ENCODE measurements at regions not wholly inside any gene's neighbourhood (a gene's known extent, or its start where the extent isn't known, plus 50 kb on each side); places are given as distances from the start of the nearest gene placed in this dataset.

DNA sequence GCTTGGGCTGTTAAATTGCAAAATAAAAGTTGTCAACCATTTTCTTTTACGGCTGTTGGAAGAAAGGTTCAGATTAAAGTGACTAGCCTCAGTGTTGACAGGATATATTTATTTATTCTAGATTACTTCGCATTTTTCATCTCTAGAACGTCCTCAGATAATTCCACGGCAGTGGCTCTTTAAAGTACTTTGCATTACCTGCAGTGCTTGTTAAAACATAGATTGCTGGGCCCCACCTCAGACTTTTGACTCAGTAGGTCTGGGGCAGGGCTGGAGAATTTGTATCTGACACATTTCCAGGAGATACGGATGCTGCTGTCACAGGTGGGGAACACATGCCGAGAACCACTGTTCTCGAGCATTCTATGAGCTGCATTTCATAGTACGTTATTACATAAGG is 292.7 kb downstream of the EDEM1 start:
- Histone ChIP-seq H3K9ac (ENCODE audit: low read length in 3 of 3) (no peak overlapping the region), H3K9me3 (ENCODE audit: control insufficient read depth in 2 of 3, insufficient read depth in 1 of 3, low read length in 3 of 3) (no peaks in the 10 kb centered on the region), H3K27me3 (ENCODE audit: control insufficient read depth, insufficient read depth, low read length) (no peaks in the 10 kb centered on the region), H3K36me3 (ENCODE audit: control insufficient read depth in 2 of 3, insufficient read depth in 3 of 3, low read length in 3 of 3) (no peaks in the 10 kb centered on the region), H3K4me3 (ENCODE audit: low read length in 3 of 3) (no peak overlapping the region), H3K4me1 (ENCODE audit: control insufficient read depth in 2 of 3, insufficient read depth in 2 of 3, low read depth in 1 of 3, low read length in 3 of 3) (no peaks in the 10 kb centered on the region), H3K27ac (ENCODE audit: low read depth in 2 of 2, low read length in 2 of 2) (no peak overlapping the region)
- intact Hi-C loops (cut with DNase I) = no loop called here
- FAIRE-seq = no peak
- TF ChIP-seq, protein P1, sequence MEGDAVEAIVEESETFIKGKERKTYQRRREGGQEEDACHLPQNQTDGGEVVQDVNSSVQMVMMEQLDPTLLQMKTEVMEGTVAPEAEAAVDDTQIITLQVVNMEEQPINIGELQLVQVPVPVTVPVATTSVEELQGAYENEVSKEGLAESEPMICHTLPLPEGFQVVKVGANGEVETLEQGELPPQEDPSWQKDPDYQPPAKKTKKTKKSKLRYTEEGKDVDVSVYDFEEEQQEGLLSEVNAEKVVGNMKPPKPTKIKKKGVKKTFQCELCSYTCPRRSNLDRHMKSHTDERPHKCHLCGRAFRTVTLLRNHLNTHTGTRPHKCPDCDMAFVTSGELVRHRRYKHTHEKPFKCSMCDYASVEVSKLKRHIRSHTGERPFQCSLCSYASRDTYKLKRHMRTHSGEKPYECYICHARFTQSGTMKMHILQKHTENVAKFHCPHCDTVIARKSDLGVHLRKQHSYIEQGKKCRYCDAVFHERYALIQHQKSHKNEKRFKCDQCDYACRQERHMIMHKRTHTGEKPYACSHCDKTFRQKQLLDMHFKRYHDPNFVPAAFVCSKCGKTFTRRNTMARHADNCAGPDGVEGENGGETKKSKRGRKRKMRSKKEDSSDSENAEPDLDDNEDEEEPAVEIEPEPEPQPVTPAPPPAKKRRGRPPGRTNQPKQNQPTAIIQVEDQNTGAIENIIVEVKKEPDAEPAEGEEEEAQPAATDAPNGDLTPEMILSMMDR (IDR thresholded peaks at IDR 0.05; ENCODE audit: borderline replicate concordance, extremely low read depth, insufficient read depth) = no peak
- DNase-seq = no peak

DNA sequence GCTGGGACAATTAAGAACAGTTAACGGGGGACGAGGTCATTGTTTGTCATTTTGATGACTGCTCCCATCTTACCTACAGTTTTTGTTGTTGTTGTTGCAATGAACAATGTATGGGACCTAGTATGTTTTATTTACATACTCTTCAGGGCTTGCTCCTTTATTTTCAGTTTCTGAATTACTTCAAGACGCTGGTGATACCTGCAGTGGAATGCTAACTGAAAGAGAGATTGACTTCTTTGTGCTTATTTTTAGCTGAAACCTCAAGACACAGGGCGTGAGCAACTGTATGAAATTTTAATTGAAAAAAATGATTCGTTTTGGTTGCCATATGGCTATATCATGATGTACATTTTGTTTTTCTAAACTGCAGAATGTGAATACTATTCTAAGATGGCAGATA is 297.9 kb downstream of the EDEM1 start:
- no peaks in the 10 kb centered on the region for H3K9me3 ChIP-seq (ENCODE audit: control insufficient read depth in 2 of 3, insufficient read depth in 1 of 3, low read length in 3 of 3)
- intact Hi-C loops (cut with DNase I) = no loop called here

DNA sequence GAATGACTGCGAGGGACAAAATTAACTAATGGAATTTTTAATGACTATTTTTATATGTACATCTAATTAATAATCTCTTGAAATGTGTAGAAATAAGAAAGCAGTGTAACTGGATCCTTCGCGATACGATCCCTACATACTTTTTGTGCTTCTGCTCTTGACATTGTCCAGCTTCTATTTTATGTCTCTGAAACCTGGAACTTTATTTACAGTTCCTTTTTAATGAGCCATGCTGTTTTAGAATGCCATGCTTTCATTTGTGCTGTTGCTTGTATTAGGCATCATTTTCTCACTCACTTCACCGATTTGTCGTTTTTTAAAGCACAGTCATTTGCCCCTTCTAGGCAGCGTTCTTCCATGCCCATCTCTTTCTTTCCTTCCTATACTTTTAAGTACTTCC is 301.3 kb downstream of the EDEM1 start:
- Histone ChIP-seq H3K9ac (ENCODE audit: low read length in 3 of 3) (no peak overlapping the region), H3K27ac (ENCODE audit: low read depth in 2 of 2, low read length in 2 of 2) (no peak overlapping the region), H3K27me3 (ENCODE audit: control insufficient read depth, insufficient read depth, low read length) (no peaks in the 10 kb centered on the region), H3K4me1 (ENCODE audit: control insufficient read depth in 2 of 3, insufficient read depth in 2 of 3, low read depth in 1 of 3, low read length in 3 of 3) (peaks cover 2 to 8% (median 3%) of the 10 kb centered on the region in 3 donors), H3K4me3 (ENCODE audit: low read length in 3 of 3) (no peak overlapping the region), H3K9me3 (ENCODE audit: control insufficient read depth in 2 of 3, insufficient read depth in 1 of 3, low read length in 3 of 3) (no peaks in the 10 kb centered on the region), H3K36me3 (ENCODE audit: control insufficient read depth in 2 of 3, insufficient read depth in 3 of 3, low read length in 3 of 3) (no peaks in the 10 kb centered on the region)
- intact Hi-C loops (cut with DNase I) = no loop called here
- DNase-seq (peak in 2 of 5 donors; percentile 66 to 72), FAIRE-seq (no peak)
- TF ChIP-seq, protein P1 (IDR thresholded peaks at IDR 0.05; ENCODE audit: borderline replicate concordance, extremely low read depth, insufficient read depth) = no peak

More for the DNA sequence above, 297.9 kb downstream of the EDEM1 start:
- FAIRE-seq (no peak), DNase-seq (no peak)
- Histone ChIP-seq H3K36me3 (ENCODE audit: control insufficient read depth in 2 of 3, insufficient read depth in 3 of 3, low read length in 3 of 3) (no peaks in the 10 kb centered on the region), H3K27me3 (ENCODE audit: control insufficient read depth, insufficient read depth, low read length) (no peaks in the 10 kb centered on the region), H3K4me1 (ENCODE audit: control insufficient read depth in 2 of 3, insufficient read depth in 2 of 3, low read depth in 1 of 3, low read length in 3 of 3) (peaks cover 2 to 6% (median 3%) of the 10 kb centered on the region in 3 donors), H3K27ac (ENCODE audit: low read depth in 2 of 2, low read length in 2 of 2) (no peak overlapping the region), H3K4me3 (ENCODE audit: low read length in 3 of 3) (no peak overlapping the region), H3K9ac (ENCODE audit: low read length in 3 of 3) (no peak overlapping the region)
- TF ChIP-seq, protein P1 (IDR thresholded peaks at IDR 0.05; ENCODE audit: borderline replicate concordance, extremely low read depth, insufficient read depth) = no peak

DNA sequence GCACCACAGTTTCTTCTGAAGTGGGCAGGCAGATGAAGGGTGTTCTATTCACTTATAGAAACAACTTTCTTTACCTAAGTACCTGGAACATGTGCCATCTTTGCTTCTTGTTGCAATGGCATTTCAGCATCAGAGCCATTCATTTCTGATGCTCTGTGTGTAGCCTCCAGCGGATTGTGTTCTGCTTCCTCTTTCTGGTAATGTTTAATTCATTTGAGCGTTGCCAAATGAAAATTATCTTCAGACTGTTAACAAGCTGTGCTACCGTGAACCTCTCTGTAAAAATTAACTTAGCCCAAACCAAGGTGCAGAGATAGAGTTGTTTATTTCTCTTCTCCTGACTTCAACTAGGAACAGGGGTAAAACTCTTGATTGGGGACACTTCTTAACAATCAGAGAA is 302.0 kb downstream of the EDEM1 start:
- peaks cover 2 to 8% (median 3%) of the 10 kb centered on the region in 3 donors for H3K4me1 ChIP-seq (ENCODE audit: control insufficient read depth in 2 of 3, insufficient read depth in 2 of 3, low read depth in 1 of 3, low read length in 3 of 3)
- no peaks in the 10 kb centered on the region for H3K27me3 ChIP-seq (ENCODE audit: control insufficient read depth, insufficient read depth, low read length)
- intact Hi-C loops (cut with DNase I) = no loop called here

More for the DNA sequence above, 302.0 kb downstream of the EDEM1 start:
- TF ChIP-seq, protein P1 (IDR thresholded peaks at IDR 0.05; ENCODE audit: borderline replicate concordance, extremely low read depth, insufficient read depth) = no peak
- H3K9ac ChIP-seq (ENCODE audit: low read length in 3 of 3) = no peak overlapping the region
- no peaks in the 10 kb centered on the region for H3K9me3 ChIP-seq (ENCODE audit: control insufficient read depth in 2 of 3, insufficient read depth in 1 of 3, low read length in 3 of 3)
- H3K4me3 ChIP-seq (ENCODE audit: low read length in 3 of 3) = peak overlapping the region in 1 of 3 donors; percentile 23
- FAIRE-seq = peak; percentile 86
- DNase-seq = peak in 2 of 5 donors; percentile 6 to 10
- H3K36me3 ChIP-seq (ENCODE audit: control insufficient read depth in 2 of 3, insufficient read depth in 3 of 3, low read length in 3 of 3) = no peaks in the 10 kb centered on the region
- no peak overlapping the region for H3K27ac ChIP-seq (ENCODE audit: low read depth in 2 of 2, low read length in 2 of 2)

Data from kidney (tissue), 13 donors.